HepG2 (cell line): ENCODE measurements at regions not wholly inside any gene's neighbourhood (a gene's known extent, or its start where the extent isn't known, plus 50 kb on each side); places are given as distances from the start of the nearest gene placed in this dataset.

Source experiments
- CREB3 ChIP-seq: sonication (generic); formaldehyde crosslinking; IDR thresholded peaks from 2 replicates; pipeline ENCODE4 v1.5.0; 2020; ENCODE audit warnings: missing genetic modification reagents
- MTA3 ChIP-seq: sonication (generic); formaldehyde crosslinking; IDR thresholded peaks from 2 replicates; pipeline ENCODE4 v1.4.0; 2020; ENCODE audit warnings: missing genetic modification reagents
- MTF1 ChIP-seq: sonication (generic); formaldehyde crosslinking; IDR thresholded peaks from 2 replicates; pipeline ENCODE4 v1.5.0; 2020; ENCODE audit warnings: missing genetic modification reagents
- MTF2 ChIP-seq: sonication (generic); formaldehyde crosslinking; IDR thresholded peaks from 2 replicates; pipeline ENCODE4 v1.5.0; 2020; ENCODE audit warnings: missing genetic modification reagents, borderline replicate concordance
- NFATC3 ChIP-seq: sonication (generic); formaldehyde crosslinking; IDR thresholded peaks from 2 replicates; pipeline ENCODE4 v1.5.1; 2020; ENCODE audit warnings: mild to moderate bottlenecking, missing genetic modification reagents
- RARA ChIP-seq: IDR thresholded peaks from 2 replicates; pipeline ENCODE4 v1.6.1; 2016; ENCODE audit warnings: missing genetic modification reagents, missing compliant biosample characterization
- TAF1 ChIP-seq: sonication (generic); formaldehyde crosslinking; IDR thresholded peaks from 2 replicates; pipeline ENCODE4 v1.4.0; 2020; ENCODE audit warnings: missing genetic modification reagents
- TCF7 ChIP-seq: sonication (generic); IDR thresholded peaks from 2 replicates; pipeline ENCODE4 v1.6.1; 2016; ENCODE audit warnings: antibody characterized with exemption, low read depth
- ZNF138 ChIP-seq: sonication (generic); formaldehyde crosslinking; IDR thresholded peaks from 2 replicates; pipeline ENCODE4 v1.5.0; 2020; ENCODE audit warnings: mild to moderate bottlenecking, low read depth, missing genetic modification reagents
- ZNF207 ChIP-seq: fragments of 450-650 bp; IDR thresholded peaks from 2 replicates; pipeline ENCODE4 v1.6.1; 2016; ENCODE audit warnings: antibody characterized with exemption, borderline replicate concordance
- ZNF224 ChIP-seq: sonication (generic); formaldehyde crosslinking; IDR thresholded peaks from 2 replicates; pipeline ENCODE4 v1.5.0; 2020; ENCODE audit warnings: mild to moderate bottlenecking, missing genetic modification reagents
- ZNF318 ChIP-seq: sonication (generic); formaldehyde crosslinking; IDR thresholded peaks from 2 replicates; pipeline ENCODE4 v1.4.0; 2020; ENCODE audit warnings: mild to moderate bottlenecking, missing genetic modification reagents
- ZNF484 ChIP-seq: sonication (generic); formaldehyde crosslinking; IDR thresholded peaks from 2 replicates; pipeline ENCODE4 v1.5.1; 2020; ENCODE audit warnings: mild to moderate bottlenecking, low read depth, missing genetic modification reagents, borderline replicate concordance

- TF ChIP-seq TCF7 (no peak), MTF2 (CRISPR knock-in tag) (no peak), MTF1 (CRISPR knock-in tag) (no peak), ZNF207 (no peak), RARA (CRISPR knock-in tag) (no peak), ZNF318 (CRISPR knock-in tag) (no peak), ZNF138 (CRISPR knock-in tag) (no peak), TAF1 (CRISPR knock-in tag) (no peak), ZNF484 (CRISPR knock-in tag) (no peak), ZNF224 (no peak), CREB3 (CRISPR knock-in tag) (no peak), NFATC3 (CRISPR knock-in tag) (no peak), MTA3 (CRISPR knock-in tag) (no peak)
These were observed 146.1 kb downstream of the HAUS1 start for GRCh38 chr18:46250084-46250811.
